Keratinocyte (primary cell): ENCODE measurements at regions not wholly inside any gene's neighbourhood (a gene's known extent, or its start where the extent isn't known, plus 50 kb on each side); places are given as distances from the start of the nearest gene placed in this dataset.

ENCODE experiments used
- DNase-seq: peaks from one replicate; pipeline ENCODE4 v3.0.0-alpha.2; 2011; ENCODE audit warnings: low read depth, missing footprints, low spot score
- FAIRE-seq: peaks from 2 replicates; lab custom pipeline; 2011; peaks lifted over from hg19 to GRCh38; lab: Jason Lieb, UNC
- H2AFZ ChIP-seq: 2 replicates; pipeline ENCODE4 v1.6.0; 2012; ENCODE audit warnings: low read length, control low read depth, inconsistent platforms; ENCODE audit not compliant: control insufficient read depth
- H3K27ac ChIP-seq: 2 replicates; pipeline ENCODE4 v1.5.1; 2011; ENCODE audit warnings: low read length; ENCODE audit not compliant: control insufficient read depth, insufficient read depth
- H3K27me3 ChIP-seq: 3 replicates; pipeline ENCODE4 v1.6.0; 2011; ENCODE audit warnings: low read length; ENCODE audit not compliant: control insufficient read depth, insufficient read depth; ENCODE audit errors: extremely low read depth
- H3K36me3 ChIP-seq, 2 experiments: 2 replicates in 1 of 2; 3 replicates in 1 of 2; pipeline ENCODE4 v1.5.1; 2011; ENCODE audit warnings: low read length in 2 of 2, mild to moderate bottlenecking in 1 of 2; ENCODE audit not compliant: control insufficient read depth in 2 of 2, insufficient read depth in 2 of 2; ENCODE audit errors: extremely low read depth in 1 of 2
- H3K4me1 ChIP-seq: 3 replicates; pipeline ENCODE4 v1.5.1; 2011; ENCODE audit warnings: low read length; ENCODE audit not compliant: control insufficient read depth, insufficient read depth; ENCODE audit errors: extremely low read depth
- H3K4me2 ChIP-seq: 3 replicates; pipeline ENCODE4 v1.6.0; 2011; ENCODE audit warnings: low read depth, low read length; ENCODE audit not compliant: control insufficient read depth, insufficient read depth; ENCODE audit errors: extremely low read depth
- H3K4me3 ChIP-seq, 3 experiments: fragments of 200-600 bp in 1 of 3; sonication (generic) in 1 of 3; 2 replicates in 2 of 3; 3 replicates in 1 of 3; pipeline ENCODE4 v1.5.1; 2011 to 2016; ENCODE audit warnings: low read length in 3 of 3, mild to moderate bottlenecking in 3 of 3, control low read depth in 2 of 3, inconsistent platforms in 1 of 3, low read depth in 1 of 3, mixed read lengths in 1 of 3, mixed run types in 1 of 3, moderate library complexity in 1 of 3; ENCODE audit not compliant: control insufficient read depth in 2 of 3, insufficient read depth in 2 of 3; ENCODE audit errors: extremely low read depth in 1 of 3
- H3K79me2 ChIP-seq: 2 replicates; pipeline ENCODE4 v1.6.0; 2012; ENCODE audit warnings: low read length; ENCODE audit not compliant: control insufficient read depth, insufficient read depth
- H3K9ac ChIP-seq: 3 replicates; pipeline ENCODE4 v1.6.0; 2011; ENCODE audit warnings: low read length; ENCODE audit not compliant: control insufficient read depth, insufficient read depth; ENCODE audit errors: extremely low read depth
- H3K9me1 ChIP-seq: 3 replicates; pipeline ENCODE4 v1.6.0; 2011; ENCODE audit warnings: low read length; ENCODE audit not compliant: control insufficient read depth, insufficient read depth; ENCODE audit errors: extremely low read depth
- H3K9me3 ChIP-seq: 2 replicates; pipeline ENCODE4 v1.5.1; 2012; ENCODE audit warnings: low read depth, low read length; ENCODE audit not compliant: control insufficient read depth
- H4K20me1 ChIP-seq: 3 replicates; pipeline ENCODE4 v1.6.0; 2011; ENCODE audit warnings: low read length; ENCODE audit not compliant: control insufficient read depth, insufficient read depth; ENCODE audit errors: extremely low read depth
- EZH2 ChIP-seq: IDR thresholded peaks from one replicate; pipeline ENCODE4 v1.6.1; 2012; ENCODE audit warnings: inconsistent platforms, mild to moderate bottlenecking, low read length, moderate library complexity
- dilution Hi-C: fragments of 300-500 bp; cut with MboI; formaldehyde crosslinking; loops from one replicate; pipeline ENCODE4 v1.7.0; 2020; ENCODE audit warnings: low sequenced_read_pairs; ENCODE audit not compliant: extremely low pct_ligation_motif_present
- TF ChIP-seq, protein P1 (sequence below), 3 experiments: IDR thresholded peaks in 1 of 3; conservative IDR thresholded peaks in 1 of 3; optimal IDR thresholded peaks in 1 of 3; 2 replicates in 2 of 3; 3 replicates in 1 of 3; pipeline versions ENCODE3 to v1.5.1; 2011; ENCODE audit warnings: low read length in 3 of 3, mild to moderate bottlenecking in 3 of 3, moderate library complexity in 2 of 3, control low read depth in 1 of 3, inconsistent platforms in 1 of 3; ENCODE audit not compliant: insufficient read depth in 2 of 3; ENCODE audit errors: extremely low read depth in 1 of 3

DNA sequence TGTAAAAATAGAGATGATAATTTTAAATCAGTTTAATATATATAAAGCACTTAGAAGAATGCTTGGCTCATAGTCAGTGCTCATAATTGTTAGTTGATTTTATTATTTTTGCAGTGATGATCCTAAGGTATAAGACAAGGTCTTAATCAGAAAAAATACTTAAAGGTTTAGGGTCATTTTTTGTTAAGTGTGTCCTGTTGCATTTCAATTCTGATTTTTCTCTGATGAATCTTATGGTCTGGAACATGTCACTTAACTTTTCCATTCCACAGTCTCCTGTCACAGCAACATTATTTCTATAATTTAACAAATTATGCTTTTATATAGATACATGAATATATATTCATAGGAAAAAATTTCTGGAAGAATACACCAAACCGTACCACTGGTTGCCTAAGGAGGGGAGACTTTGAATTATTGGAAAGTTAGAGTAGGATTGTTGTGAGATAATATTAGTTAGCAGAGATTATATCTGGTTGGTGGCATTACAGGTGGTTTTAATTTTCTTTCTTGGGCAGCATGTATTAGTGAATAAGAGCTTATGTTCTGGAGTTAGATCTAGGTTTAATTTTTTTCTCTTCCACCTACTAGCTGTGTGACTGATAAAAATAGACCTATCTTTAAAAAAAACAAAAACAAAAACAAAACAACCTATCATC is 188.7 kb downstream of the TANC2 start:
- Histone ChIP-seq H3K4me2 (no peak overlapping the region), H3K4me3 (no peak overlapping the region), H3K4me1 (no peaks in the 10 kb centered on the region), H3K79me2 (no peaks in the 10 kb centered on the region), H3K27ac (no peak overlapping the region), H3K9me1 (no peaks in the 10 kb centered on the region), H2AFZ (no peak overlapping the region), H3K36me3 (no peaks in the 10 kb centered on the region), H4K20me1 (no peaks in the 10 kb centered on the region), H3K9me3 (no peaks in the 10 kb centered on the region), H3K27me3 (no peaks in the 10 kb centered on the region), H3K9ac (no peak overlapping the region)
- DNase-seq: no peak
- no peak for FAIRE-seq
- TF ChIP-seq, protein P1, sequence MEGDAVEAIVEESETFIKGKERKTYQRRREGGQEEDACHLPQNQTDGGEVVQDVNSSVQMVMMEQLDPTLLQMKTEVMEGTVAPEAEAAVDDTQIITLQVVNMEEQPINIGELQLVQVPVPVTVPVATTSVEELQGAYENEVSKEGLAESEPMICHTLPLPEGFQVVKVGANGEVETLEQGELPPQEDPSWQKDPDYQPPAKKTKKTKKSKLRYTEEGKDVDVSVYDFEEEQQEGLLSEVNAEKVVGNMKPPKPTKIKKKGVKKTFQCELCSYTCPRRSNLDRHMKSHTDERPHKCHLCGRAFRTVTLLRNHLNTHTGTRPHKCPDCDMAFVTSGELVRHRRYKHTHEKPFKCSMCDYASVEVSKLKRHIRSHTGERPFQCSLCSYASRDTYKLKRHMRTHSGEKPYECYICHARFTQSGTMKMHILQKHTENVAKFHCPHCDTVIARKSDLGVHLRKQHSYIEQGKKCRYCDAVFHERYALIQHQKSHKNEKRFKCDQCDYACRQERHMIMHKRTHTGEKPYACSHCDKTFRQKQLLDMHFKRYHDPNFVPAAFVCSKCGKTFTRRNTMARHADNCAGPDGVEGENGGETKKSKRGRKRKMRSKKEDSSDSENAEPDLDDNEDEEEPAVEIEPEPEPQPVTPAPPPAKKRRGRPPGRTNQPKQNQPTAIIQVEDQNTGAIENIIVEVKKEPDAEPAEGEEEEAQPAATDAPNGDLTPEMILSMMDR (optimal IDR thresholded peaks at IDR 0.05 in 1 of 3, IDR thresholded peaks at IDR 0.05 in 1 of 3, conservative IDR thresholded peaks at IDR 0.05 in 1 of 3; ENCODE audit: extremely low read depth in 1 of 3, insufficient read depth in 2 of 3, low read length in 3 of 3): no peak
- no peak for TF ChIP-seq EZH2
- dilution Hi-C loops: no loop called here

DNA sequence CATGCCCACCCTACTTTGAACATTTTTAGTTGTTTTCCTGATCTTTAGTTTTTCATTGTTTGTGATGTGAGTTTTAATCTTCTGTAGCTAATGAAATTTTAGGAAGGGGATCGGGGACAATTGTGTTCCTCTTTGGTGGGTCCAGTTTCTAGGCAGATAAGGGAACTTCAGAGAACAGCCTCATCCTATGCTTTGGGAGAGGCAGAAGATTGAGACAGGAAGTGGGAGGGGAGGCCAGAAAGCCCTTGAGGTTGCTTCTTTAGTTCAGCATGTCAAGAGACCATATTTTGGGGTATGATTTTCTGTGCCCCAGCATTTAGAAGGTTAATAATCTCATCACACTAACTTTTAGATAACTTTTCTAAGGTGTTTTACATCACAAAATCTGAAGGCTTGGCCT is 191.0 kb downstream of the TANC2 start:
- DNase-seq: no peak
- H3K4me3 ChIP-seq: no peak overlapping the region
- H3K9me1 ChIP-seq: no peaks in the 10 kb centered on the region
- H3K27me3 ChIP-seq: no peaks in the 10 kb centered on the region
- H3K79me2 ChIP-seq: no peaks in the 10 kb centered on the region
- no peak overlapping the region for H3K4me2 ChIP-seq
- no peaks in the 10 kb centered on the region for H3K9me3 ChIP-seq
- no peak overlapping the region for H3K27ac ChIP-seq
- dilution Hi-C loops: no loop called here
- no peaks in the 10 kb centered on the region for H3K36me3 ChIP-seq
- no peak overlapping the region for H2AFZ ChIP-seq
- no peaks in the 10 kb centered on the region for H4K20me1 ChIP-seq
- H3K4me1 ChIP-seq: no peaks in the 10 kb centered on the region
- no peak overlapping the region for H3K9ac ChIP-seq
- TF ChIP-seq EZH2: no peak
- TF ChIP-seq, protein P1 (optimal IDR thresholded peaks at IDR 0.05 in 1 of 3, IDR thresholded peaks at IDR 0.05 in 1 of 3, conservative IDR thresholded peaks at IDR 0.05 in 1 of 3; ENCODE audit: extremely low read depth in 1 of 3, insufficient read depth in 2 of 3, low read length in 3 of 3): no peak
- peak; percentile 72 for FAIRE-seq
